Smooth muscle cell (in vitro differentiated cells): ENCODE measurements at regions not wholly inside any gene's neighbourhood (a gene's known extent, or its start where the extent isn't known, plus 50 kb on each side); places are given as distances from the start of the nearest gene placed in this dataset.

Source experiments
- DNase-seq: peaks from one replicate; lab custom pipeline; 2025; ENCODE audit not compliant: unreplicated experiment; lab: John Stamatoyannopoulos, UW
- H2AFZ ChIP-seq: fragments of 200-600 bp; sonication (generic); 2 replicates; pipeline ENCODE4 v1.6.0; 2016; ENCODE audit warnings: antibody characterized with exemption, low read depth, mild to moderate bottlenecking
- H3F3A ChIP-seq: fragments of 200-600 bp; sonication (generic); 2 replicates; pipeline ENCODE4 v1.6.0; 2017; ENCODE audit warnings: antibody characterized with exemption, low read depth
- H3K27ac ChIP-seq: fragments of 200-600 bp; sonication (generic); 2 replicates; pipeline ENCODE4 v1.5.1; 2016; ENCODE audit warnings: low read depth, mild to moderate bottlenecking
- H3K27me3 ChIP-seq: fragments of 200-600 bp; sonication (generic); 2 replicates; pipeline ENCODE4 v1.6.1; 2016; ENCODE audit warnings: low read depth, mild to moderate bottlenecking
- H3K36me3 ChIP-seq: fragments of 200-600 bp; sonication (generic); 2 replicates; pipeline ENCODE4 v1.5.1; 2016; ENCODE audit warnings: low read depth
- H3K4me1 ChIP-seq: fragments of 200-600 bp; sonication (generic); 2 replicates; pipeline ENCODE4 v1.5.1; 2016; ENCODE audit warnings: low read depth
- H3K4me2 ChIP-seq: fragments of 200-600 bp; sonication (generic); 2 replicates; pipeline ENCODE4 v1.6.0; 2016; ENCODE audit warnings: mild to moderate bottlenecking
- H3K4me3 ChIP-seq: fragments of 200-600 bp; sonication (generic); 2 replicates; pipeline ENCODE4 v1.5.1; 2016; ENCODE audit warnings: mild to moderate bottlenecking
- H3K79me2 ChIP-seq: fragments of 200-600 bp; sonication (generic); 2 replicates; pipeline ENCODE4 v1.6.0; 2016; ENCODE audit warnings: low read depth, mild to moderate bottlenecking
- H3K9ac ChIP-seq: fragments of 200-600 bp; sonication (generic); 2 replicates; pipeline ENCODE4 v1.6.0; 2016; ENCODE audit warnings: low read depth
- H3K9me3 ChIP-seq: fragments of 200-600 bp; sonication (generic); replicated peaks from 2 replicates; pipeline ENCODE4 v1.5.1; 2016; ENCODE audit warnings: low read depth
- H4K20me1 ChIP-seq: fragments of 200-600 bp; sonication (generic); 2 replicates; pipeline ENCODE4 v1.6.0; 2016; ENCODE audit warnings: low read depth
- CTCF ChIP-seq: fragments of 200-600 bp; sonication (generic); IDR thresholded peaks from 2 replicates; pipeline ENCODE4 v1.5.1; 2017; ENCODE audit warnings: borderline replicate concordance, mild to moderate bottlenecking, antibody characterized with exemption; ENCODE audit not compliant: insufficient read depth, poor library complexity, severe bottlenecking
- WGBS: methylation state at CpG from one replicate; pipeline ENCODE4 v1.1.7; 2016; ENCODE audit warnings: low lambda C conversion rate; 5-methylcytosine and 5-hydroxymethylcytosine counted together

GRCh38 chr6:156534594-156534993 lies 242.6 kb upstream of the ARID1B start:
- TF ChIP-seq CTCF: no peak
- Histone ChIP-seq H3K36me3 (no peaks in the 10 kb centered on the region), H3K79me2 (no peaks in the 10 kb centered on the region), H3K4me3 (no peak overlapping the region), H3F3A (peaks cover 4% of the 10 kb centered on the region), H3K4me2 (peak overlapping the region; percentile 40), H2AFZ (no peak overlapping the region), H3K27ac (peak overlapping the region; percentile 40), H3K27me3 (no peaks in the 10 kb centered on the region), H3K4me1 (peaks cover 22% of the 10 kb centered on the region), H3K9ac (no peak overlapping the region), H4K20me1 (no peaks in the 10 kb centered on the region), H3K9me3 (no peaks in the 10 kb centered on the region)
- WGBS: 28% methylated on average over 3 of the region's 3 CpGs
- DNase-seq: no peak

DNA sequence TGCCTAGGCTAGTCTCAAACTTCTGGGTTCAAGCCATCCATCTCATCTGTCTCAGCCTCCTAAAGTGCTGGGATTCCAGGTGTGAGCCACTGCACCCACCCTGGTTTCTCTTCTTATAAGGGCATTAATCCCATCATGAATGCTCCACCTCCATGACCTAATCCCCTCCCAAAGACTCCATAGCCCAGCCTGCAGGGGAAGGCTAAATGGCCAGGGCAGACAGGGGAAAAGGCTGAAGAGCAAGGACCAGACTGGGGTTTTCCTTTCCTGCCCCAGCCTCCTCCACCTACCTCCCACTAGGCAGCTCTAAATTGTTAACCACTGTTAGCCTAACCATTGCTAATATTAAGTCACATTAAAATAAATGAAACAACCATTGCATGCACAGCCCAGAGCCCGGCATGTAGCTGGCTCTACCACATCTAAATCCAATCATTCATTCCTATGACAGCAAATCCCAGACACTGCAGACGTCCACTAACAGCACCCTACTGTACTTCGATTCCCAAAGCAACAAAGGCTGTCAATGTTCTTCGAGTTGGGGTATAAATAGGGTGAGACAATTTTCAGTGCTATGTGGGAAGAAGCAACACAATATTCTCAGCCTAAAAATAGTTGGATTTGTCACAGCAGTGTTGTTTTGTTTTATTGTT lies 243.2 kb upstream of the ARID1B start:
- no peaks in the 10 kb centered on the region for H4K20me1 ChIP-seq
- H3K79me2 ChIP-seq: no peaks in the 10 kb centered on the region
- DNase-seq: no peak
- no peak overlapping the region for H3K4me3 ChIP-seq
- H3K4me2 ChIP-seq: peak overlapping the region; percentile 40
- H3K27me3 ChIP-seq: no peaks in the 10 kb centered on the region
- H3K36me3 ChIP-seq: no peaks in the 10 kb centered on the region
- no peak overlapping the region for H3K9ac ChIP-seq
- H3K4me1 ChIP-seq: peaks cover 22% of the 10 kb centered on the region
- H3F3A ChIP-seq: peaks cover 4% of the 10 kb centered on the region
- no peak overlapping the region for H2AFZ ChIP-seq
- peak overlapping the region; percentile 40 for H3K27ac ChIP-seq
- no peaks in the 10 kb centered on the region for H3K9me3 ChIP-seq
- TF ChIP-seq CTCF: no peak
- WGBS: 75% methylated on average over 4 of the region's 4 CpGs

DNA sequence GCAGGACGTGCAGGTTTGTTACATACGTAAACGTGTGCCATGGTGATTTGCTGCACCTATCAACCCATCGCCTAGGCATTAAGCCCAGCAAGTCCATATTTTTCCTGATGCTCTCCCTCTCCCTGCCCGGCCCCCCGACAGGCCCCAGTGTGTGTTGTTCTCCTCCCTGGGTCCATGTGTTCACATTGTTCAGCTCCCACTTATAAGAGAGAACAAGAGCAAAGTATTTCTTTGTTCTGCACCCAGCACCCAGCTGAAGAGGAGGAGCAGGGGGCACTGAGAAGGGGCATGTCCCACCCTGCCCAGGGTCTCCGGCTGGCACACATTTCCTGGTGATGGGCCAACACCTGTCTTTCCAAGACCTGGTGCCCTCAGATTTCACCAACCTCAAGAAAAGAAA lies 251.1 kb upstream of the ARID1B start:
- Histone ChIP-seq H3F3A (peaks cover 8% of the 10 kb centered on the region), H3K27me3 (no peaks in the 10 kb centered on the region), H3K79me2 (no peaks in the 10 kb centered on the region), H3K9ac (peak overlapping the region; percentile 54), H3K4me1 (peaks cover 5% of the 10 kb centered on the region), H3K36me3 (no peaks in the 10 kb centered on the region), H2AFZ (peak overlapping the region; percentile 61), H3K4me3 (no peak overlapping the region), H4K20me1 (no peaks in the 10 kb centered on the region), H3K27ac (peak overlapping the region; percentile 87), H3K9me3 (no peaks in the 10 kb centered on the region), H3K4me2 (peak overlapping the region; percentile 50)
- TF ChIP-seq CTCF: no peak
- no peak for DNase-seq
- WGBS: 46% methylated on average over 7 of the region's 7 CpGs

DNA sequence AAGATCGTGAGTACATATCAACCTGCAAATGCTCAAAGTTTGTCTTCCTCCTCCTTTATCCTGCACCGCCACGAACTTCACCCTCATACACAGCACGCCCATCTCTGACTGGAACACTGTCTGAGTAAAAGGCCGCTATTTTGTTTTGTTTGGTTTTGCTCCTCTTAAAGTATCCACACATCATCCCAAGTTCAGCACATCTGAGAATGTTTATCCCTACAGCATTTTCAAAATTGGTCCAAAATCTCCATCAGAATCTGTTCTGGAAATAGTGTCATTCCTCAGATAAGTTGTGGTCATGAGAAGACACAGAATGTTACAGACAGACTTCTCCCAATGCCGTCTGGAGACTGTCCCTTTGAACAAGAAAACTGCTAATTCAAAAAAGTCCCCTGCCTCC lies 251.6 kb upstream of the ARID1B start:
- TF ChIP-seq CTCF: no peak
- Histone ChIP-seq H3K36me3 (peaks cover 2% of the 10 kb centered on the region), H3F3A (peaks cover 8% of the 10 kb centered on the region), H3K9me3 (peaks cover 1% of the 10 kb centered on the region), H3K27ac (peak overlapping the region; percentile 87), H4K20me1 (no peaks in the 10 kb centered on the region), H3K79me2 (no peaks in the 10 kb centered on the region), H3K4me1 (peaks cover 5% of the 10 kb centered on the region), H3K4me2 (peak overlapping the region; percentile 50), H2AFZ (peak overlapping the region; percentile 61), H3K27me3 (no peaks in the 10 kb centered on the region), H3K9ac (peak overlapping the region; percentile 54), H3K4me3 (no peak overlapping the region)
- WGBS: 23% methylated on average over 6 of the region's 6 CpGs
- DNase-seq: no peak
